DMS 273 (cell line): ENCODE measurements at regions not wholly inside any gene's neighbourhood (a gene's known extent, or its start where the extent isn't known, plus 50 kb on each side); places are given as distances from the start of the nearest gene placed in this dataset.

Experiments used
- DNase-seq: peaks from one replicate; lab custom pipeline; 2025; ENCODE audit not compliant: unreplicated experiment; lab: John Stamatoyannopoulos, UW

- no peak for DNase-seq
Observed at GRCh38 chr1:170271430-170272161, 125.8 kb downstream of the NTMT2 start.

DNA sequence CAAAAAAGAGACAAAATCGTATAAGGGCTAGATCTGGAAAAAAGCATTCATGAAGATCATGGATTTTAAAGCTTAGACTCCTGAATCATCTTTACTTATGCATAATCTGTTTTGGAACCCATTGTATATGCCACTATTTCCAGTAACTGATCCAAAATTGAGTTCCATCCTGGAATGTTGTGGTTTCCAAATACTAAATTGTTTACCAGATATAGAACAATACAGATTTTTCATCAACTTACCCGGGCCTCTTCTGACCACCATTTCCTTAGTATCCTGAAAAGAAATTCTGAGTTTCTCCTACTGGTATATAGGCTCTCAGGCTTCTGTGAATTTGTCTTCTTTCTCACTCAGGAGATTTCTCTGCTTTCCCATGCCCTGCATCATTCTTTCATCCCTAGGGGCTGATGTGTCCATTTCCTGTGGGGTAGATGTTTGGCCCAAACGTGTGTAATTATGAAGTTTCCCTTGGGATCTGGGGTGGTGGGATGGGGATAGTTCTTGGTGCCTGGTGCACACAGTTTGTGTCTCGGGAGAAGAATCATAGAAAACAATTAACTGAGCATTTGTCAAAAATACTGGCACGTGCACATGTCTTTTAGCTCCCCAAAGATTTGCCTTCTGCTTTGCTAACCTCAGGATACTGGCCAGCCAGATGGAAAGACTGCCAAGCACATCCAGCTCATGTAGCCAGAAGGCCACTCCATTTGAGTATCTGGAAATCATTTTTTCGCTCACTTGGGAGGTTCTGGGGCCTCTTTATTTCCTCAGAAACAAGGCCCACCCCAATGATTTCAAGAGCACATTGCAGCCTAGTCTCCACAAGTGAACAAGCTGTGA, 127.8 kb downstream of the NTMT2 start:
- DNase-seq, result no peak

DNA sequence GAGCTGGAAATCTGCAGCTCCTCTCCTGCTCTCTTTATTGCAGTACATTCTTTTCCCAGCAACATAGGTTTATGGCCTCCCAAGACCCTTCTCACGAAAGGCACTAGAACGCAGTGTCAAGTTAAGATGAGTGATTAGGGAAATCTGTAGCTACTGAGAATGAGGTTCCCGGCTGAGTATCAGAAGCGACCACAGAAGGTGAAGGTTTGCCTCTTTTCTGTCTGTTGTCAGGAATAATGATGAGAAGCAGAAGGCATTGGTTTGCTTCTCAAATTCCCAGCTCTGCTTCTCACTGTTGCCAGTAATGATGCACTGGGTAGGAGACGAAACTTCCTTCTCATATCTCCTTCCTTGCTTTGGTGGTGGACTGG, 128.4 kb downstream of the NTMT2 start:
- DNase-seq, result no peak

DNA sequence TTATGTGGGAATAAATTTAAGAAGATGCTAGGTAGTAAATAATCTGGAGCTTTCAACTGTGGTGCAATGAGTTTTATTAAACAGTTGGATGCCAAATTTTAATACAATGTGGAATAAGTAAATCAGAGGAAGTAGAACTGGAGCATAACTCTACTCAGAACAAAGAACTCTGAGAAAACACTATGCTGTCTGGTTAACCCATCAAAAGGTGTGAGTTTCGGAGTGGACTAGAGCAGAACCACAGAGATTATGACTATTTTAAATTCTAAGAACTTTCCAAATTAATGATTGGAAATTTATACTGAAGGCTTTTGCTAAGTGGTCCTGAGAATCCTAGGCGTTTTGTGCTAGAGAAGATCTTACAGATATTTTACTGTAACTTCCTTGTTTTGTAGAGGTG, 132.2 kb downstream of the NTMT2 start:
- DNase-seq, result no peak

GRCh38 chr1:170284016-170284415, 138.3 kb downstream of the NTMT2 start:
- DNase-seq, result no peak

GRCh38 chr1:170284512-170284911, 138.8 kb downstream of the NTMT2 start:
- DNase-seq, result no peak

DNA sequence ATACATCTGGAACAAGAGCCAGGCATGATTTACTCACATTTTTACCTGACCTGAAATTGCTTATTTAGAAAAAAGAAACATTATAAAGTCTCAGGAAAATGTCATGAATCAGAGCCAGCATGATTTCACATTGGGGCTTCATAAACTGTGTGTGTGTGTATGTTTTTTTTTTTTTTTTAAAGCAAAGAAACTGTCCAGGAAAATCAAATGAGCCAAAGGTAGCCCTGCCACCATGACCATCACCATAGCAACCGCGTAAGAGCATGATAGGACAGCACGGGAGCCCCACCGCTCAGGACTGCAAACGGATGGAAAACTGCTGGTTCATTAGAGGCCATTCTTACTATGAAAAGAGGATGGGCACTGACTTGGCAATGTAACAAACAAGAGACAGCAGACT, 139.2 kb downstream of the NTMT2 start:
- no peak for DNase-seq

- no peak for DNase-seq
Observed at GRCh38 chr1:170288155-170288554, 142.4 kb downstream of the NTMT2 start.

GRCh38 chr1:170290276-170290675, 144.5 kb downstream of the NTMT2 start:
- DNase-seq, result no peak

DNA sequence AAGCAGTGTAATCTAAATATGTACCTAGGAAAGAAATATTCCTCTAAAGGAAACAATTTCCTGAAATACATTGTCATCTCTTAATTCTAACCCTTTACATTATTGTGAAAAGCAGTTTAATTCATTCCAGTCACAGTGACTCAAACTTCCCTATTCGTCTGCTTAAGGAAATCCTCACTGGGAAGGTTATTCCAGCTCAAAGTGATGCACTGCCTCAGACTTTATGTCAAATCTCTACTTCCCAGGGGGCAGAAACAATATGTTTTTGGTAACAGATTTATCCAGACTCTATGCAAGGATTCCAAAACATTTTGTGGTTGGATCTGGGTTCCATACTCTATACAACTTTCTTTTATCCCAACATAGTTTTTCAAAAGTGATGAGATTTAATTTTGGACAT, 145.2 kb downstream of the NTMT2 start:
- DNase-seq, result no peak

DNA sequence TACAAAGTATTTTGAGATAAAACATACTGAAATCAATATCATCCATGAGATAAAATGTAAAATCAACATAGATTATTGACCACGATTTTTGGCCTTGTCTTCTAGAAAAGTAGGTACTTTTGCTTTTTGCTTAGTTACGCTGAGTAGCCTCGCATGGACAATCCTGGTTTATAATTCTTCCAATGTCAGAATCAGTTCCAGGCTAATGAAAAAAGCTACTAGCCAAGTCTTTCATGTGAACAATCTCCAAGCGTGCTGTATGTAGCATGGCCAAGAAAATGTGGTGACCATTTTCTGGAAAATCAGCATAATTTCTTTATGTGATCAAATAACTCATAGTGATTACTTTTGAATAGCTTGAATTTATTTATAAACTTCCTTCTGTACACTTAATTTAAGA, 145.8 kb downstream of the NTMT2 start:
- DNase-seq, result no peak

GRCh38 chr1:170296211-170296610, 150.5 kb downstream of the NTMT2 start:
- no peak for DNase-seq

- DNase-seq, result no peak
Observed at GRCh38 chr1:170296642-170297041, 150.9 kb downstream of the NTMT2 start.

DNA sequence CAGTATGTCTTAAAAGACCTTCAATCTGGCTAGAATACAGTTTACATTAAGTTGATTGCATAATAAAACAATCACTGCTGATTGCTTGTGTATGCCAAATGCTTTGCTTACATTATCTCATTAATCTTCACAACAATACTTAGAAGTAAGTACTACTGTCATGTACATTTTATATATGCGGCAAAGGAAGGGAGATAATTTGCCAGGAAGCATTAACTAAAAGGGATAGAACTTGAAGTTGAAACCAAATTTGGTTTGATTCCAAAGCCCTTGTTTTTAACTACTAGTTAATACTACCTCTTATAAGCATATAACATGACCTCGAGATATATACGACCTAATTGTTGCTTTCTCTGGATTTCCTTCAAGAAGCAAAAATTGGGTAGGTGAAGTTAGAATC, 155.8 kb downstream of the NTMT2 start:
- DNase-seq, result no peak

DNA sequence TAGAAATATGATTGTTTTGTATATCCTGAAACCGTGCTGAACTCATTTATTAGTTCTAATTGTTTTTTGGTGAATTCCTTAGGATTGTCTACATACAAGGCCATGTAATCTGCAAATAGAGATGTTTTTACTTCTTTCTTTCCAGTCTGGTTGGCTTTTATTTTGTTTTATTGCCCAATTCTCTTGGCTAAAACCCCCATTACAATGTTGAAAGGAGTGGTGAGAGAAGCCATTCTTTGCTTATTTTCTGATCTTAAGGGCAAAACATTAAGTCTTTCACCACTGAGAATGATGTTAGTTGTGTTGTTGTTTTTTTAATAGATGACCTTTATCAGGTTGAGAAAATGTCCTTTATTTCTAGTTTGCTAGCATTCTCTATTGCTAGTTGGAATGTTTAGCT, 157.3 kb downstream of the NTMT2 start:
- no peak for DNase-seq

- DNase-seq, result no peak
Observed at GRCh38 chr1:170305777-170306512, 160.2 kb downstream of the NTMT2 start.

DNA sequence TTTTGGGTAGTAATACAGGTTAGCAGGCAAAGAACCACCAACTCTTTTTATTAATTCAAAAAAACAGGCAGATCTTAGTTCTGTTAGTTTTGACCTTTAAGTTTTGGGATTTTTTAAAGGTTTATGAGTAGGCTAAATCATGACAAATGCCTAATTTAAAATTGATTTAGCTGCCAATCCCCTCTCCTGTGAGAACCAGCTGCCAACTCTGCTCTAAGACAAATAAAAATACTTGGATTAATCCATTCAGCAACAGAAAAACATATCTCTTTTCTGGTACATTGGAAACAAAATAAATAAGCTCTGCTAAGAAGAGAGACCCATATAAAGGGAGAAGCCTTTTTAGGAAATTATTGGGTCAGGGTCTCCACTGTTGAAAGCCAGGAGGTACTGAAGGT, 160.8 kb downstream of the NTMT2 start:
- DNase-seq, result no peak

GRCh38 chr1:170306948-170307347, 161.2 kb downstream of the NTMT2 start:
- DNase-seq, result no peak

DNA sequence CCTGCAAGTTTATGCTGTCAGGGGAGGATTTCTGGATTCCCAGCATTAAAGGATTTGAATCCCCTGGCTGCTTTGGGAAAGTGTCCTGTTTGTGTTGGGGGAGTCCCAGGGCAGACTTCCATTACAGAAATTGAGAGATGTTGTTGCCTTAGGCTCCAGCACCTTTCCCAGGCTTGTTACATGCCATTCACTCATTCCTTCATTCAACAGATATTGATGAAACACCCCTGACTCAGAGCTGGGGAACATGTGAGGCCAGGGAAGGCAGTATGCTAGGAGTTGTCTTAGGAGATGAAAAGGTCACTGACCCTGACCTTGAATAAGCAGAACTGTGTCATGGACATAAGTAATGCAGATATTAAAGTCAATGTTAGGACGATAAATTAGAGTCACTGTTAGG, 161.7 kb downstream of the NTMT2 start:
- DNase-seq, result no peak

DNA sequence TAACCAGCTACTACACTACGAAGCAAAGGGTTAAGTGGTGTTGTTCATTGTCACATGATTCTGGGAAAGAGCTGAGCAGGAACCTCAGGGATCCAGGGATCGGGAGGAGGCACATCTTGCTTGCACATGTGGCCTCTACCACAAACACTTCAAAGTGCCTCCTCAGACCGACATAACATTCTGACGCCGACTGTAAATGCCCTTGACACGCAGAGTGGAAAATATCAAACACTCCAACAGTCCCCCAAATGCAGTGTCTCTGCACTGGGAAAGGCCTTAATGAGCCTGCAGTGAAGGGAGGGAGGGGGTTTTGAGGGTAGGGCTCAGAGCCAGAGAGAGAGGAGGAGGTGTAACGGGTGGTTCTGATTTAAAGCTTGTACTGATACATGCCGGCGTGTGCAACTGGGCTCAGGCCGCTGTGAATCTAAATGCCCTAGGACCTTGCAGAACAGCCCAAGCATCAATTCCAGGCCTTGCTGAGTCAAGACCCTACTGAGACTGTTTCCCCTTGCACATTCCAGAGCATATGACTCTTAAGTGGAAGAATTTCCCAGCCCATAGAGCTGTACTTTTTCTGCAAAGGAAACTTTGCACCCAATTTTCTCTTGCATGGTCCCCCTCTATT, 163.7 kb downstream of the NTMT2 start:
- DNase-seq, result no peak

DNA sequence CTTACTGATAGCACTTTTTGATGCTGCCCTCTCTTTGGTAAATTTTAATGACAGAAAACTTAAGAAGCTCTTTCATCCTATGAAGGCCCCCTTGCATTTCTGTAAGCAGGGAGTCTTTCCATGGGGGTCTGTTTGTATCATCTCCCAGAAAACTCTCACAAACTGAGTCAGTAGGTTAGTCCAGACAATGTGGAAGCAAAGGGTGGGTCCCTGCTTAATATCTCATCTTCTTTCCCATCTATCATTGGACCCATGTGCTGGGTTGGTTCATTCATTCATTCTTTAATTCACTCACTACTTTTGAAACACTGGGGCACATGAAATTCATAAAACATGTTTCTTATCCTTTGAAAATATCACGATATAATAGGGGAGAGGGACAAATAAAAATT, 164.3 kb downstream of the NTMT2 start:
- no peak for DNase-seq
